Gastrocnemius medialis (tissue), 4 donors: ENCODE measurements at regions not wholly inside any gene's neighbourhood (a gene's known extent, or its start where the extent isn't known, plus 50 kb on each side); places are given as distances from the start of the nearest gene placed in this dataset.
"Not testable (repeated sequence)": the region's sequence is repeated elsewhere in the genome, so short reads cannot be mapped to it uniquely, and the experiment has no call there.

ENCODE experiments used
- POLR2A ChIP-seq, 2 donors: fragments of 450-650 bp; IDR thresholded peaks; one replicate each; pipeline ENCODE4 v1.6.1; 2017; ENCODE audit warnings: antibody characterized with exemption in 2 of 2, mild to moderate bottlenecking in 2 of 2, moderate library complexity in 2 of 2
- TF ChIP-seq, protein P1 (sequence below), 5 experiments: fragments of 450-650 bp in 3 of 5; fragments of 200-600 bp in 2 of 5; sonication (generic) in 2 of 5; IDR thresholded peaks in 4 of 5; conservative IDR thresholded peaks in 1 of 5; 1 replicate in 4 of 5; 2 replicates in 1 of 5; pipeline ENCODE4 v1.5.1; 2016 to 2019; ENCODE audit warnings: antibody characterized with exemption in 5 of 5, mild to moderate bottlenecking in 3 of 5, moderate library complexity in 3 of 5

DNA sequence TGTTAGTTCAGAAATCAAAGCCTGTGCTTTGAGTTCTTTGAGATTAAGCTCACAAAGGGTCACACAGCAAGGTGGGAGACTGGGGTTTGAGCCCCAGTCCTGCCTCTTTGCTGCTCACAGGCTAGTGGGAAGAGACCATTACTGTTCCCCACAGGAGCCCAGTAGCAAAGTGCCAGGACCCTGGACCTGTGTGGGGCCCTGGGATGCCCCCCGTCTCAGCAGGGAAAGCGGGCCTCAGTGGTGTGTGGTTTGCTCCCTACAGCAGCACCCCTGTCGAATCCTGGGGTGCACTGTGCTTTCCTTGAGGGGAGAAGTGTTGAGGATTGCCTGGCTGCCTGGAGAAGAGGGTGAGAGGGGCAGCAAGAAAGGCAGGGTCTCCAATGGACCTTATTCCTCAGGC lies 239.4 kb downstream of the ANKRD30B start:
- TF ChIP-seq, protein P1, sequence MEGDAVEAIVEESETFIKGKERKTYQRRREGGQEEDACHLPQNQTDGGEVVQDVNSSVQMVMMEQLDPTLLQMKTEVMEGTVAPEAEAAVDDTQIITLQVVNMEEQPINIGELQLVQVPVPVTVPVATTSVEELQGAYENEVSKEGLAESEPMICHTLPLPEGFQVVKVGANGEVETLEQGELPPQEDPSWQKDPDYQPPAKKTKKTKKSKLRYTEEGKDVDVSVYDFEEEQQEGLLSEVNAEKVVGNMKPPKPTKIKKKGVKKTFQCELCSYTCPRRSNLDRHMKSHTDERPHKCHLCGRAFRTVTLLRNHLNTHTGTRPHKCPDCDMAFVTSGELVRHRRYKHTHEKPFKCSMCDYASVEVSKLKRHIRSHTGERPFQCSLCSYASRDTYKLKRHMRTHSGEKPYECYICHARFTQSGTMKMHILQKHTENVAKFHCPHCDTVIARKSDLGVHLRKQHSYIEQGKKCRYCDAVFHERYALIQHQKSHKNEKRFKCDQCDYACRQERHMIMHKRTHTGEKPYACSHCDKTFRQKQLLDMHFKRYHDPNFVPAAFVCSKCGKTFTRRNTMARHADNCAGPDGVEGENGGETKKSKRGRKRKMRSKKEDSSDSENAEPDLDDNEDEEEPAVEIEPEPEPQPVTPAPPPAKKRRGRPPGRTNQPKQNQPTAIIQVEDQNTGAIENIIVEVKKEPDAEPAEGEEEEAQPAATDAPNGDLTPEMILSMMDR (IDR thresholded peaks at IDR 0.05 in 4 of 5, conservative IDR thresholded peaks at IDR 0.05 in 1 of 5): not testable (repeated sequence)
- TF ChIP-seq POLR2A (IDR thresholded peaks at IDR 0.05): not testable (repeated sequence)
